Mesenchymal stem cell (in vitro differentiated cells and primary cell): ENCODE measurements at regions not wholly inside any gene's neighbourhood (a gene's known extent, or its start where the extent isn't known, plus 50 kb on each side); places are given as distances from the start of the nearest gene placed in this dataset.
A peak's percentile ranks its signal among the peaks of the same experiment; 100 is the strongest.

ENCODE experiments used
- DNase-seq: peaks from one replicate; pipeline ENCODE4 v3.0.0-alpha.2; 2013
- H2AFZ ChIP-seq: one replicate; pipeline ENCODE4 v1.6.1; 2013; ENCODE audit warnings: low read depth, mild to moderate bottlenecking, control low read depth, inconsistent platforms, low read length, moderate library complexity
- H2AK5ac ChIP-seq: 2 replicates; pipeline ENCODE4 v1.6.1; 2013; ENCODE audit warnings: low read length, moderate library complexity, mild to moderate bottlenecking, inconsistent platforms; ENCODE audit not compliant: severe bottlenecking
- H2BK120ac ChIP-seq: one replicate; pipeline ENCODE4 v1.6.1; 2013; ENCODE audit warnings: low read depth, mild to moderate bottlenecking, inconsistent platforms, low read length, moderate library complexity
- H2BK12ac ChIP-seq, 2 experiments: one replicate each; pipeline ENCODE4 v1.6.1; 2013; ENCODE audit warnings: inconsistent platforms in 2 of 2, low read length in 2 of 2, mild to moderate bottlenecking in 2 of 2, moderate library complexity in 2 of 2, control low read depth in 1 of 2
- H2BK15ac ChIP-seq: one replicate; pipeline ENCODE4 v1.6.1; 2013; ENCODE audit warnings: mild to moderate bottlenecking, low read depth, inconsistent platforms; ENCODE audit not compliant: poor library complexity, severe bottlenecking
- H2BK5ac ChIP-seq: 2 replicates; pipeline ENCODE4 v1.6.1; 2013; ENCODE audit warnings: low read depth, mild to moderate bottlenecking, low read length, control low read depth, inconsistent platforms; ENCODE audit not compliant: poor library complexity, severe bottlenecking
- H3K14ac ChIP-seq, 2 experiments: one replicate each; pipeline ENCODE4 v1.6.1; 2013; ENCODE audit warnings: inconsistent platforms in 2 of 2, low read length in 2 of 2, control low read depth in 1 of 2, mild to moderate bottlenecking in 1 of 2, moderate library complexity in 1 of 2
- H3K18ac ChIP-seq, 2 experiments: one replicate each; pipeline ENCODE4 v1.6.1; 2013; ENCODE audit warnings: inconsistent platforms in 2 of 2, low read length in 2 of 2, control low read depth in 1 of 2, low read depth in 1 of 2, mild to moderate bottlenecking in 1 of 2
- H3K23ac ChIP-seq, 2 experiments: one replicate each; pipeline ENCODE4 v1.6.1; 2013; ENCODE audit warnings: inconsistent platforms in 2 of 2, low read length in 2 of 2, mild to moderate bottlenecking in 2 of 2, moderate library complexity in 2 of 2, control low read depth in 1 of 2
- H3K27ac ChIP-seq: 2 replicates; pipeline ENCODE4 v1.5.1; 2013; ENCODE audit warnings: mild to moderate bottlenecking, moderate library complexity, low read length, control low read depth, inconsistent platforms; ENCODE audit not compliant: poor library complexity, severe bottlenecking
- H3K27me3 ChIP-seq, 2 experiments: 2 replicates each; pipeline versions ENCODE4 v1.6.1 to v1.7.0; 2013; ENCODE audit warnings: low read length in 2 of 2, mild to moderate bottlenecking in 2 of 2, moderate library complexity in 2 of 2, control low read depth in 1 of 2, inconsistent platforms in 1 of 2; ENCODE audit not compliant: control insufficient read depth in 1 of 2, insufficient read depth in 1 of 2
- H3K36me3 ChIP-seq, 2 experiments: 2 replicates each; pipeline versions ENCODE4 v1.6.1 to v1.7.0; 2013; ENCODE audit warnings: low read length in 2 of 2, control low read depth in 1 of 2, inconsistent platforms in 1 of 2, low read depth in 1 of 2, mild to moderate bottlenecking in 1 of 2; ENCODE audit not compliant: insufficient read depth in 2 of 2, control insufficient read depth in 1 of 2
- H3K4ac ChIP-seq, 2 experiments: one replicate each; pipeline ENCODE4 v1.6.1; 2013; ENCODE audit warnings: inconsistent platforms in 2 of 2, low read length in 2 of 2, mild to moderate bottlenecking in 2 of 2, moderate library complexity in 2 of 2, control low read depth in 1 of 2, low read depth in 1 of 2
- H3K4me1 ChIP-seq: 2 replicates; pipeline ENCODE4 v1.6.1; 2013; ENCODE audit warnings: low read depth, low read length, control low read depth; ENCODE audit not compliant: control insufficient read depth, insufficient read depth
- H3K4me2 ChIP-seq: 2 replicates; pipeline ENCODE4 v1.6.1; 2013; ENCODE audit warnings: low read length, mild to moderate bottlenecking, inconsistent platforms; ENCODE audit not compliant: poor library complexity, severe bottlenecking
- H3K4me3 ChIP-seq, 2 experiments: 2 replicates each; pipeline versions ENCODE4 v1.5.1 to v1.7.0; 2013; ENCODE audit warnings: low read length in 2 of 2, mild to moderate bottlenecking in 2 of 2, control low read depth in 1 of 2, low read depth in 1 of 2; ENCODE audit not compliant: insufficient read depth in 1 of 2
- H3K79me1 ChIP-seq: replicated peaks from 2 replicates; pipeline ENCODE4 v1.6.1; 2013; ENCODE audit warnings: mild to moderate bottlenecking, control low read depth, low read length, inconsistent platforms; ENCODE audit not compliant: poor library complexity, severe bottlenecking
- H3K9ac ChIP-seq: 2 replicates; pipeline ENCODE4 v1.7.0; 2013; ENCODE audit warnings: mild to moderate bottlenecking, low read length, moderate library complexity
- H3K9me3 ChIP-seq: 2 replicates; pipeline ENCODE4 v1.7.0; 2013; ENCODE audit warnings: mild to moderate bottlenecking, low read length; ENCODE audit not compliant: control insufficient read depth
- H4K8ac ChIP-seq: one replicate; pipeline ENCODE4 v1.6.1; 2013; ENCODE audit warnings: inconsistent platforms, mild to moderate bottlenecking, low read length, moderate library complexity
- H4K91ac ChIP-seq: one replicate; pipeline ENCODE4 v1.6.1; 2013; ENCODE audit warnings: mild to moderate bottlenecking, low read length, inconsistent platforms
- WGBS: methylation state at CpG from one replicate; pipeline ENCODE4 v1.1.7; 2013; ENCODE audit warnings: mixed read lengths; 5-methylcytosine and 5-hydroxymethylcytosine counted together

DNA sequence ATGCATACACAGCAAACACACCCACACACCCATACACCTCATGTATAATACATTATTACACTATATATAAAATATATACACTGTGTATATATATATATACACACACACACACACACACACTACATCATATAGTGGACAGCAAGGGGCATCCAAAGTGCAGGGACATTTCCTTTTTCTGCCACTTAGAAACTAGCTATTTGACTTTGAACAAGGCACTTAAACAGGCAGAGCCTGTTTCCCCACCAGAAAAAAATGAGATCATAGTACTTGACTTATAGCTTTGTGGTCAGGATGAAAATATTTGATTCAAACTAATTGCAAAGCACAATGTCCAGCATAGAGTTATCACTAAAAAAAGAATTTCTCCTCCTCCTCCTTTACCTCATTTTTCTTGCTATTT, 254.3 kb upstream of the NPVF start:
- peak; percentile 3 for DNase-seq
- peaks cover 0 to 3% of the 10 kb centered on the region in 2 experiments for H3K27me3 ChIP-seq
- no peaks in the 10 kb centered on the region for H3K36me3 ChIP-seq
- H4K91ac ChIP-seq: no peak overlapping the region
- H2BK15ac ChIP-seq: no peak overlapping the region
- no peak overlapping the region for H2BK12ac ChIP-seq
- H3K9ac ChIP-seq: no peak overlapping the region
- no peak overlapping the region for H2AFZ ChIP-seq
- no peak overlapping the region for H3K4ac ChIP-seq
- H3K27ac ChIP-seq: no peak overlapping the region
- H3K14ac ChIP-seq: no peak overlapping the region
- no peak overlapping the region for H2AK5ac ChIP-seq
- H2BK120ac ChIP-seq: no peak overlapping the region
- H3K79me1 ChIP-seq: no peaks in the 10 kb centered on the region
- no peak overlapping the region for H3K4me2 ChIP-seq
- H3K4me1 ChIP-seq: no peaks in the 10 kb centered on the region
- H3K9me3 ChIP-seq: no peaks in the 10 kb centered on the region
- no peak overlapping the region for H3K23ac ChIP-seq
- H4K8ac ChIP-seq: no peak overlapping the region
- H3K4me3 ChIP-seq: no peak overlapping the region
- no peak overlapping the region for H3K18ac ChIP-seq
- no peak overlapping the region for H2BK5ac ChIP-seq

DNA sequence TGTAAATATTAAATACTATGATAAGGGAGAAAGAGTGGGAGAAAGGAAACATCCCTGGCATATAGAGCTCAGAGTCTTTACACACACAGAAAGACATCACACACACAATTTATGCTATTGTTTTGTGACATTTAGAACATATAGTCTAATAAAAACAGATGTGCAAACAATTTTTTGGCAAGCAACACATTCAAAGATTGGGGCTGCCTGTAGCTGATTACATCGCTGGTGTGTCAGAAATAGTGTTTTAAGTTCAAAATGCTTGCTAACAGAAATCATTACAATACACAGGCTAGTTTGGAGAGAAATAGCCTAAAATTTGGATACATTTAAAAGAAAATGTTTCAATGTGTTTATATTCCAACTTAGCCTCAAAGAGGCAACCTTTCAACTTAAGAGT, 256.7 kb upstream of the NPVF start:
- Histone ChIP-seq H3K79me1 (no peaks in the 10 kb centered on the region), H2BK120ac (no peak overlapping the region), H3K18ac (no peak overlapping the region), H3K4ac (no peak overlapping the region), H2BK12ac (no peak overlapping the region), H3K36me3 (no peaks in the 10 kb centered on the region), H2AK5ac (no peak overlapping the region), H2BK5ac (no peak overlapping the region), H3K23ac (no peak overlapping the region), H3K4me3 (no peak overlapping the region), H3K14ac (no peak overlapping the region), H2AFZ (no peak overlapping the region), H3K9ac (no peak overlapping the region), H3K4me2 (no peak overlapping the region), H2BK15ac (no peak overlapping the region), H3K27ac (no peak overlapping the region), H3K4me1 (no peaks in the 10 kb centered on the region), H3K9me3 (no peaks in the 10 kb centered on the region), H3K27me3 (peaks cover 0 to 3% of the 10 kb centered on the region in 2 experiments), H4K8ac (no peak overlapping the region), H4K91ac (no peak overlapping the region)
- no CpG with 5 or more reads among the region's 1 CpG for WGBS
- DNase-seq: no peak

DNA sequence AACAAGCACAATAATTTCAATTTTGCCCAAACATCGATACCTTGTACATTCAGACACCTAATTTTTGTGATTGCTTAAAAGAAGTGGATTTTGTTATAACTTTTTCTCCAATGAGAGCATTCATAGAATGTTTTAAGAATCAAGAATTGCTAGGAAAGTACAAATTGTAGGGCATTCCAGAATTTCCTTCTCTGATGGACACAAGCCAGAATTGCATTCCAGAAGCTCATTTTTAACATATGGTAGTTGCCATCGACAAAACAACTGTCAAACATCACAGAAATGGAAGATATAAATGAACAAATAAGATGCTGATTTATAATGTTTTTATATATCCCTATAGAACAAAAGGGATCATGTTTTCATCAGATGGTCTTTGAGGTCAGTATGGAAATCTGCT, 258.4 kb upstream of the NPVF start:
- no peak overlapping the region for H4K8ac ChIP-seq
- no peak overlapping the region for H3K27ac ChIP-seq
- no peak overlapping the region for H3K14ac ChIP-seq
- no peak overlapping the region for H2BK15ac ChIP-seq
- H2BK120ac ChIP-seq: no peak overlapping the region
- peaks cover 0 to 3% of the 10 kb centered on the region in 2 experiments for H3K27me3 ChIP-seq
- H3K79me1 ChIP-seq: no peaks in the 10 kb centered on the region
- no peaks in the 10 kb centered on the region for H3K4me1 ChIP-seq
- no peak overlapping the region for H3K18ac ChIP-seq
- no peak overlapping the region for H2AFZ ChIP-seq
- no peak overlapping the region for H3K4ac ChIP-seq
- H4K91ac ChIP-seq: no peak overlapping the region
- no peaks in the 10 kb centered on the region for H3K9me3 ChIP-seq
- H2AK5ac ChIP-seq: no peak overlapping the region
- no peak overlapping the region for H3K4me3 ChIP-seq
- no peak for DNase-seq
- H3K9ac ChIP-seq: no peak overlapping the region
- H2BK12ac ChIP-seq: no peak overlapping the region
- no peak overlapping the region for H3K23ac ChIP-seq
- H2BK5ac ChIP-seq: no peak overlapping the region
- WGBS: no CpG with 5 or more reads among the region's 2 CpGs
- no peak overlapping the region for H3K4me2 ChIP-seq
- H3K36me3 ChIP-seq: no peaks in the 10 kb centered on the region

- Histone ChIP-seq H3K36me3 (no peaks in the 10 kb centered on the region), H2BK15ac (no peak overlapping the region), H3K4me2 (no peak overlapping the region), H2AFZ (no peak overlapping the region), H3K27me3 (no peaks in the 10 kb centered on the region), H3K18ac (no peak overlapping the region), H4K91ac (no peak overlapping the region), H3K9ac (no peak overlapping the region), H3K79me1 (no peaks in the 10 kb centered on the region), H3K23ac (no peak overlapping the region), H2AK5ac (no peak overlapping the region), H3K27ac (no peak overlapping the region), H3K14ac (no peak overlapping the region), H2BK120ac (no peak overlapping the region), H4K8ac (no peak overlapping the region), H3K9me3 (peaks cover 2% of the 10 kb centered on the region), H3K4me1 (no peaks in the 10 kb centered on the region), H3K4ac (no peak overlapping the region), H2BK5ac (no peak overlapping the region), H2BK12ac (no peak overlapping the region), H3K4me3 (no peak overlapping the region)
- WGBS: 86% methylated on average over 4 of the region's 8 CpGs
- DNase-seq: no peak
Observed at GRCh38 chr7:25493805-25494366, 265.6 kb upstream of the NPVF start.
